Tibial nerve (tissue), 4 donors: ENCODE measurements at regions not wholly inside any gene's neighbourhood (a gene's known extent, or its start where the extent isn't known, plus 50 kb on each side); places are given as distances from the start of the nearest gene placed in this dataset.

ENCODE experiments used
- DNase-seq, 2 donors: peaks; one replicate each; pipeline ENCODE4 v3.0.0-alpha.2; 2019; ENCODE audit warnings: low spot score in 2 of 2
- H3K27ac ChIP-seq, 4 donors: fragments of 200-600 bp; sonication (generic) in 3 of 4; one replicate each; pipeline ENCODE4 v1.5.1; 2017 to 2019; ENCODE audit warnings: mild to moderate bottlenecking in 1 of 4
- H3K27me3 ChIP-seq, 2 donors: fragments of 200-600 bp; sonication (generic) in 1 of 2; one replicate each; pipeline versions ENCODE4 v1.5.1 to v1.6.0; 2017 to 2019
- H3K36me3 ChIP-seq, 3 donors: fragments of 200-600 bp; sonication (generic); one replicate each; pipeline ENCODE4 v1.5.1; 2018 to 2019
- H3K4me1 ChIP-seq, 4 donors: fragments of 200-600 bp; sonication (generic) in 3 of 4; one replicate each; pipeline ENCODE4 v1.5.1; 2017 to 2019
- H3K4me3 ChIP-seq, 4 donors: fragments of 200-600 bp; sonication (generic) in 3 of 4; one replicate each; pipeline ENCODE4 v1.5.1; 2017 to 2019; ENCODE audit warnings: mild to moderate bottlenecking in 1 of 4, moderate library complexity in 1 of 4
- H3K9me3 ChIP-seq, 4 donors: fragments of 200-600 bp; sonication (generic) in 3 of 4; one replicate each; pipeline ENCODE4 v1.5.1; 2017 to 2019
- CTCF ChIP-seq, 5 experiments: fragments of 200-600 bp in 3 of 5; fragments of 450-650 bp in 2 of 5; sonication (generic) in 3 of 5; IDR thresholded peaks; one replicate each; pipeline ENCODE4 v1.5.1; 2016 to 2019; ENCODE audit warnings: antibody characterized with exemption in 5 of 5, mild to moderate bottlenecking in 3 of 5, moderate library complexity in 2 of 5
- EP300 ChIP-seq, 2 donors: sonication (generic); formaldehyde crosslinking; IDR thresholded peaks; one replicate each; pipeline ENCODE4 v1.6.1; 2017; ENCODE audit warnings: antibody characterized with exemption in 2 of 2, mild to moderate bottlenecking in 1 of 2
- POLR2A ChIP-seq, 2 donors: fragments of 450-650 bp; IDR thresholded peaks; one replicate each; pipeline ENCODE4 v1.6.1; 2017; ENCODE audit warnings: antibody characterized with exemption in 2 of 2, mild to moderate bottlenecking in 2 of 2, moderate library complexity in 2 of 2
- WGBS, 2 donors: methylation state at CpG; one replicate each; pipeline ENCODE4 v1.1.5; 2018; 5-methylcytosine and 5-hydroxymethylcytosine counted together

GRCh38 chr10:29914986-29915785 is 144.2 kb downstream of the JCAD start:
- TF ChIP-seq POLR2A (IDR thresholded peaks at IDR 0.05) (no peak), CTCF (IDR thresholded peaks at IDR 0.05) (no peak), EP300 (IDR thresholded peaks at IDR 0.05) (no peak)
- H3K36me3 ChIP-seq, result no peaks in the 10 kb centered on the region
- H3K4me1 ChIP-seq, result no peaks in the 10 kb centered on the region
- H3K27ac ChIP-seq, result no peak overlapping the region
- no peaks in the 10 kb centered on the region for H3K27me3 ChIP-seq
- DNase-seq, result no peak
- no peaks in the 10 kb centered on the region for H3K9me3 ChIP-seq
- whole genome bisulfite sequencing, 2 donors, result 78 to 83% methylated on average over 3 of the region's 3 CpGs
- H3K4me3 ChIP-seq, result no peak overlapping the region

- no peaks in the 10 kb centered on the region for H3K36me3 ChIP-seq
- no peaks in the 10 kb centered on the region for H3K9me3 ChIP-seq
- H3K27me3 ChIP-seq, result no peaks in the 10 kb centered on the region
- H3K4me1 ChIP-seq, result no peaks in the 10 kb centered on the region
- no peak overlapping the region for H3K4me3 ChIP-seq
- DNase-seq, result no peak
- no peak overlapping the region for H3K27ac ChIP-seq
- 67 to 71% methylated on average over 6 of the region's 6 CpGs for WGBS, 2 donors
- TF ChIP-seq EP300 (IDR thresholded peaks at IDR 0.05) (no peak), CTCF (IDR thresholded peaks at IDR 0.05) (no peak), POLR2A (IDR thresholded peaks at IDR 0.05) (no peak)
These were observed 150.4 kb downstream of the JCAD start for GRCh38 chr10:29908962-29909361.

DNA sequence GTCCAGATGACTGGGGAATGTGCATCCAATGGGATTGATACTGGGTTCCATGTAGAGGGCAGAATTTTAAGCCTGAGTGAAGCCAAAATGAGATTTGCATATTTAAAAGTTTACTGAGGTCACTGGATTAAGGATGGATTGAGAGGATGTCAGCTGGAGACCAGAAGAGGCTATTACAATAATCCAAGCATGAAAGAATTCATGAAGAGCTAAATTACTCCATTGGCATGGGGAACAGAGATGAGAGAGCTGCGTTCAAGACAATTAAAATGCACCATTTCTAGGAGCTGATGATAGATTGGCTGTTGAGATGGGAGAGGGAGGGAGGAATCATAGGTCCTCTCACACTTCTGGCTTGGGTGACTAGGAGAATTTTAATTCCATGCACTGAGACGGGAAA is 158.5 kb downstream of the JCAD start:
- H3K4me3 ChIP-seq, result no peak overlapping the region
- H3K27ac ChIP-seq, result no peak overlapping the region
- 68 to 70% methylated on average over 2 of the region's 2 CpGs for WGBS, 2 donors
- H3K9me3 ChIP-seq, result no peaks in the 10 kb centered on the region
- DNase-seq, result no peak
- peaks cover 0 to 8% (median 0%) of the 10 kb centered on the region in 4 donors for H3K4me1 ChIP-seq
- H3K36me3 ChIP-seq, result no peaks in the 10 kb centered on the region
- no peaks in the 10 kb centered on the region for H3K27me3 ChIP-seq
- no peak for TF ChIP-seq CTCF (IDR thresholded peaks at IDR 0.05)
- no peak for TF ChIP-seq POLR2A (IDR thresholded peaks at IDR 0.05)
- no peak for TF ChIP-seq EP300 (IDR thresholded peaks at IDR 0.05)

DNA sequence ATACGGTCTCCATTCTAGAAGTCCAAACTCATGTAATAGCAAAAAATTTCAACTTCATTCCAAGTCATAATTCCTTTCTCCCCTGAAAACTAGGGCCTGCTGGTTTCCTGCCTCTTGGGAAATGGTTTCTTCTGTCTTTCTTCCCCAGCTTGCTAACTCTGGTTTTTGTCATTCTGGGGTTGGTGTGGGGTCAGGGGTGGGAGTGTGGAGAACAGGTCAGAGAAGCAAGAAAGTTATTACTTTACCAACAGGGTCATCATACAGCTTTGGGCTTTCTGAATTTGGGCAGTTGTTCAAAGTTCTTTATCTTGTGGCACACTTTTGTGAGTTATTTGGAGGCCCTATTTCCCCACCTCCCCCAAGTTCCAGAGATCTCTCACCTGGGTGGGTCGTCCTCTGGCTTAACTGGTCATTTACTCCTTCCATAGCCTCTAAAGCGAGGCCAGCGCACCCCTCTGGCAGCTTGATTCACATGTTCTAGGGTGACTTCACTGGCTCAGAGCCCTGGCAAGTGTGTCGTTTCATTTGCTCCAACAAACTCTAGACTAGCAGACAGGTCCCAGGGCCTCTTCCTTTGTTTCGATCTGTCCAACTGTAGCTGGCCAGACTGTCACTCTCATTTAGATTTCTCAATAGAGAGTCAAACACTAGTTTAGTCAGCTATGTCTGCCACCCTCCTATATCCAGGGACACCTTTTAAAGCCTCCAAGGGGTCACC is 161.2 kb downstream of the JCAD start:
- H3K27me3 ChIP-seq, result no peaks in the 10 kb centered on the region
- H3K36me3 ChIP-seq, result no peaks in the 10 kb centered on the region
- WGBS, 2 donors, result 88 to 95% methylated on average over 6 of the region's 6 CpGs
- H3K9me3 ChIP-seq, result peaks cover 0 to 1% (median 0%) of the 10 kb centered on the region in 4 donors
- no peak for DNase-seq
- peaks cover 0 to 15% (median 0%) of the 10 kb centered on the region in 4 donors for H3K4me1 ChIP-seq
- H3K27ac ChIP-seq, result no peak overlapping the region
- TF ChIP-seq EP300 (IDR thresholded peaks at IDR 0.05), result no peak
- TF ChIP-seq CTCF (IDR thresholded peaks at IDR 0.05), result no peak
- no peak for TF ChIP-seq POLR2A (IDR thresholded peaks at IDR 0.05)
- H3K4me3 ChIP-seq, result no peak overlapping the region

- TF ChIP-seq EP300 (IDR thresholded peaks at IDR 0.05) (no peak), CTCF (IDR thresholded peaks at IDR 0.05) (no peak), POLR2A (IDR thresholded peaks at IDR 0.05) (no peak)
- H3K27me3 ChIP-seq, result no peaks in the 10 kb centered on the region
- H3K36me3 ChIP-seq, result no peaks in the 10 kb centered on the region
- WGBS, 2 donors, result 82 to 84% methylated on average over 3 of the region's 3 CpGs
- H3K4me3 ChIP-seq, result no peak overlapping the region
- DNase-seq, result no peak
- H3K4me1 ChIP-seq, result peaks cover 0 to 15% (median 0%) of the 10 kb centered on the region in 4 donors
- H3K9me3 ChIP-seq, result peaks cover 0 to 4% (median 0%) of the 10 kb centered on the region in 4 donors
- no peak overlapping the region for H3K27ac ChIP-seq
These were observed 162.0 kb downstream of the JCAD start for GRCh38 chr10:29897430-29897829.
